GM13976 (cell line): ENCODE measurements at regions not wholly inside any gene's neighbourhood (a gene's known extent, or its start where the extent isn't known, plus 50 kb on each side); places are given as distances from the start of the nearest gene placed in this dataset.

Experiments
- DNase-seq: peaks from one replicate; pipeline ENCODE4 v3.0.0; 2012; ENCODE audit warnings: low spot score
- in situ Hi-C: fragments of 300-500 bp; cut with MboI; formaldehyde crosslinking; loops from one replicate; pipeline ENCODE4 v1.12.0; 2022; ENCODE audit warnings: low sequenced_read_pairs, mixed read lengths, inconsistent platforms; ENCODE audit not compliant: unreplicated experiment
- TF ChIP-seq, protein P1 (sequence below): IDR thresholded peaks from 2 replicates; pipeline ENCODE4 v1.5.1; 2012; ENCODE audit warnings: borderline replicate concordance, mild to moderate bottlenecking; ENCODE audit not compliant: insufficient read depth; ENCODE audit errors: extremely low read depth, missing control alignments, control extremely low read depth

DNA sequence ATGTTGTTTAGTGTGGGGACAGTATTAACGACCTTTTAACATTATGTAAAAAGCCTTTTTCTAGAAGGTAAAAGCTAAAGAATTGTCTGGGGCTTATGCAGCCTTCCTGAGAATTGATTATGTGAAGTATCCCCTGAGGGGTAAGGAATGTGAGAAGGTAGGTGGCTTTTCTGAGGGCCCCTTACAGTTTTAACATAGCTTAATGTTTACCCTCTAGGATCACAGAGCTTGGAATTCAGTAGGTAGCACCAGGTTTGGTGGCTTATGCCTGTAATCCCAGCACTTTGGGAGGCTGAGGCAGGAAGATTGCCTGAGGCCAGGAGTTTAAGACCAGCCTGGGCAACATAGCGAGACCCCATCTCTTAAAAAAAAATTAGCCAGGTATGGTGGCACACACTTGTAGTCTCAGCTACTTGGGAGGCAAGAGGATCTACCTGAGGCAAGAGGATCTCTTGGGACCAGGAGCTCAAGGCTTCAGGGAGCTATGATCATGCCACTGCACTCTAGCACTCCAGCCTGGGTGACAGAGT is 101.3 kb downstream of the OLFM4 start:
- TF ChIP-seq, protein P1, sequence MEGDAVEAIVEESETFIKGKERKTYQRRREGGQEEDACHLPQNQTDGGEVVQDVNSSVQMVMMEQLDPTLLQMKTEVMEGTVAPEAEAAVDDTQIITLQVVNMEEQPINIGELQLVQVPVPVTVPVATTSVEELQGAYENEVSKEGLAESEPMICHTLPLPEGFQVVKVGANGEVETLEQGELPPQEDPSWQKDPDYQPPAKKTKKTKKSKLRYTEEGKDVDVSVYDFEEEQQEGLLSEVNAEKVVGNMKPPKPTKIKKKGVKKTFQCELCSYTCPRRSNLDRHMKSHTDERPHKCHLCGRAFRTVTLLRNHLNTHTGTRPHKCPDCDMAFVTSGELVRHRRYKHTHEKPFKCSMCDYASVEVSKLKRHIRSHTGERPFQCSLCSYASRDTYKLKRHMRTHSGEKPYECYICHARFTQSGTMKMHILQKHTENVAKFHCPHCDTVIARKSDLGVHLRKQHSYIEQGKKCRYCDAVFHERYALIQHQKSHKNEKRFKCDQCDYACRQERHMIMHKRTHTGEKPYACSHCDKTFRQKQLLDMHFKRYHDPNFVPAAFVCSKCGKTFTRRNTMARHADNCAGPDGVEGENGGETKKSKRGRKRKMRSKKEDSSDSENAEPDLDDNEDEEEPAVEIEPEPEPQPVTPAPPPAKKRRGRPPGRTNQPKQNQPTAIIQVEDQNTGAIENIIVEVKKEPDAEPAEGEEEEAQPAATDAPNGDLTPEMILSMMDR: no peak
- in situ Hi-C loops: no loop called here

DNA sequence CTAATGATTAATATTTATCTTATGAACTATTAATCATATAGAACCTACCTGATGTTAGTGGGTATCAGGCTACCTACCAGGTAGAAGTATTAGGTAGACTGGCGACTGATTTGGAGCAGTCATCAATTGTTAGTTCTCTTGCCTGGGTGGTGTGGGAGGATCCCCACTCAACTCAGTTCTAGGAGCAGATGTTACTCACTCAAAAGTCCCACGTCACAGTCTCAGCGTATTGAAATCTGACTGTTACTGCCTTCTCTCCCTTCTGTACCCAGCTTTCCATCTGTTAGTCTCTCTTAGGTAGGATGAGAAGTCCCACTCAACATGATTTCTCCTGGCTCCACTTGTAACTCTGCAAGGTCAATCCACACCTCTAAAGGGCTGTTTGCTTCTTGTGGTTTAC is 102.7 kb downstream of the OLFM4 start:
- TF ChIP-seq, protein P1: no peak
- in situ Hi-C loops: no loop called here
- no peak for DNase-seq

More for the DNA sequence above, 101.3 kb downstream of the OLFM4 start:
- DNase-seq: no peak

DNA sequence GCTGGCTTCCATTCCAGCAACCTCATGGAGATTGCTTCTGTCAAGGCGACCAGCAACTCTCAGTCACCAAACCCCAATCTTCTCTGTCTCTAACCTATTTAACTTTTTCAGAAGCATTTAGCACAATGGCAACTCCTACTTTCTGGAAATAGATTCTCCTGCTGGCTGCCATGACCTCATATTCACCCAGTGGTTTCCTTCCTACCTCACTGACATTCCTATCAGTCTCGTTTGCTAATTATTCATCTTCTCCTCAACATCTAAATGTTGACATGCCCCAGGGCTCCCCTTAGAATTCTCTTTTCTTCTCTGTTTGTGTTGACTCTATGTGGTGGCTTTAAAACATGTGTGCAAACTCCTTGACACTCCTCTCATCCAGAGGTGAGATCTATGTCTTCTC is 106.7 kb downstream of the OLFM4 start:
- TF ChIP-seq, protein P1: no peak
- no peak for DNase-seq
- in situ Hi-C loops: no loop called here

DNA sequence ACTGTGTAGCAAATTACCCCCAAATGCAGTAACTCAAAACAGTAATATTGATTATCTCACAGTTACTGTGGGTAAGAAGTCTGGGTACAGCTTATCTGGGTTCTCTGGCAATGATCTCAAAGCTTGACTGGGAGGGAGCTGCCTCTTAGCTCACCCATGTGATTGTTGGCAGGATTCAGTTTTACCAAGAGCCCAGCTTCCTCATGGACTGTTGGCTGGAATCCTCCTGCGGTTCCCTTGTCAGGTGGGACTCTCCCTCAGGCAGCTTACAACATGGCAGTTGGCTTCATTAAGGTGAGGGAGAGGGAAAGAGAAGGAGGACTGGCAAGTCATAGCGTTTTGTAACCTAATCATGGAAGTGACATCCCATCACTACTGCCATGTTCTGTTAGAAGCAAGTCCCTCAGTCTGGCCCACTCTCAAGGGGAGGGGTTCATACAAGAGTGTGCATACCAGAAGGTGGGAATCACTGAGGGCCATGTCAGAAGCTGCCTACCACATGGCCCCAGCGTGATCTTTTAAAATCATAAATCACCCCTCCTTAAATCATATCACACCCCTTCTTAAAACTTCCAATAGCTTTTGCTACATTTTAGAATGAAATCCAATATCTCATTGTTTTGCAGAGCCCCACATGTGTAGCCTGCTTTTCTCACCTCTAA is 108.1 kb downstream of the OLFM4 start:
- DNase-seq: no peak
- in situ Hi-C loops: no loop called here
- TF ChIP-seq, protein P1: no peak

DNA sequence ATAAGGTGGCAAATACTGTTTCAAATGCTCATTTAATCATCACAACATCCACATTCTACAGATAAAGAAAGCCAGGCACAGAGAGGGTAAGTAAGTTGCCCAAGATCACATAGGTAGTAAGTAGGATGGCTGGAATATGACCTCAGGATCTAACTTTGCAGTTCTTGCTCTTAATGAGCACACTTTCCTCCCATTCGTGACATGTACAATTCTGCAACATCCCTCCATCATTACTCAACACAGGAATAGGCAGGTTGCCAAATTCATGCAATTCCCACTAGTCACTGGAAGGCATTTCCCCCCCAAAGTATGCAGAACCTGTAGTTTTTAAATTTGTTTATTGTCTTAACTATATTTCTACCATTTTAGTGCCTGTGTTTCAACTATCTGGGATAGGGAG is 109.2 kb downstream of the OLFM4 start:
- DNase-seq: no peak
- TF ChIP-seq, protein P1: no peak
- in situ Hi-C loops: no loop called here

DNA sequence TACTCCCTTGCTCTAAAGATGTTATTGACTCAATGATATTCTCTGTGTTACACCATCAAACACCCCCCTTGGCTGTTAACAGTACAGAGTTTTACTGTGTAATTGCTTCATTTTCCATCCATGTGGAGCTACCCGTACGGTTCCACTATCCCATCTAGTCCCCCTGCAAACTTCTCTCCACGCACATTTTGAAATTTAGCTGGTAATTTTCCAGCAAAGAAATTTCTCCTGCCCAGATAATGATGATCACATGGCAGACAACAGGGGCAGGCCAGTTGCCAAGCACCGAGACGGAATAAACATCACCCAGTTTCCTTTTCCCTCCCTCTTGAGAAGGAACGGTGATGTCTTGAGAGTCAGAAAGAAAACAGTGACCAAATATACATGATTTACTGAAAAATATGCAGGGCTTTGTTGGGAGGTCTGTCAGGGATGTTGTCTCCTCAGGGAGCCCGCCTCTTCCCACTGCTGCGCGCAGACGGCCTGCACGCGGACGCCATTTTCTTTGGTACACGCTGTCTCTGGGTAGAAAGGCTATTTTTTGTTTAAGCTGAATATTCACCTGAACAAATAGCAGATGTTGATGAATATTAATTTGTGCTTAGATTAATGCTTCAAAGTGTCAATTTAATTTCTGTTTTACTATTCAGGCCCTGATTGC is 109.9 kb downstream of the OLFM4 start:
- TF ChIP-seq, protein P1: no peak
- in situ Hi-C loops: no loop called here
- no peak for DNase-seq
